ENCODE measurements at regions not wholly inside any gene's neighbourhood (a gene's known extent, or its start where the extent isn't known, plus 50 kb on each side); places are given as distances from the start of the nearest gene placed in this dataset.

DNA sequence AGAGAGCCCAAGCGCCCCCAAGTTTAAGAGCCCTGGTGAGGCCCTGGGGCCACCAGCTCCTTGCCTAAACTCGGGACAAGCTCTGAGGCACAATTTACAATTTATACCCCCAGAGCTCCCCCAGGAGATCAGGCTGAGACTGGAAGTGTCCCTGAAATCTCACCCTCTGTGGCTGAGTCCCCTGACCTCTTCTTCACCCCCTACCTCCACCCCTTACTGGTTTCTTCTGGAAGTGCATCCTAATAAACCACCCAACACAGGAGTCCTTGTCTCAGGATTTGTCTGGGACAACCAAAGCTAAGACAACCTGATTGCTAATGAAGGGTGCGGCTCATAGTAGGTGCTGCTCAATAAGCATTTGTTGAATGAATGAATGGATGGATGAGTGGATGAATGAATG is 206.4 kb downstream of the BCL11B start:
- Histone ChIP-seq H3K79me1 (ENCODE audit: low read length) (no peaks in the 10 kb centered on the region), H3K18ac (ENCODE audit: low read length) (no peak overlapping the region)

GRCh38 chr14:99066378-99066777 is 205.6 kb downstream of the BCL11B start:
- H3K23ac ChIP-seq (ENCODE audit: low read length) = no peak overlapping the region
- H2BK5ac ChIP-seq (ENCODE audit: low read depth, low read length, poor library complexity) = no peak overlapping the region
- no peak overlapping the region for H4K91ac ChIP-seq (ENCODE audit: low read depth, low read length)
- H4K8ac ChIP-seq (ENCODE audit: low read depth, low read length) = no peak overlapping the region
- no peaks in the 10 kb centered on the region for H3K27me3 ChIP-seq (ENCODE audit: insufficient read depth, low read length)
- no peaks in the 10 kb centered on the region for H3K4me1 ChIP-seq (ENCODE audit: control insufficient read depth in 1 of 2, insufficient read depth in 2 of 2, low read length in 2 of 2)
- H4K12ac ChIP-seq (ENCODE audit: low read depth, low read length) = no peak overlapping the region
- H2BK120ac ChIP-seq (ENCODE audit: insufficient read depth, low read length, poor library complexity) = no peak overlapping the region
- H3K18ac ChIP-seq (ENCODE audit: low read length) = no peak overlapping the region
- H3K79me2 ChIP-seq (ENCODE audit: control insufficient read depth, insufficient read depth, low read length, poor library complexity) = no peaks in the 10 kb centered on the region
- DNase-seq = no peak
- no CpG with 5 or more reads among the region's 23 CpGs for WGBS (ENCODE audit: extremely low coverage, insufficient coverage, insufficient read length)
- no peak overlapping the region for H3K27ac ChIP-seq (ENCODE audit: low read depth, low read length)
- H3K14ac ChIP-seq (ENCODE audit: low read length) = no peak overlapping the region
- no peaks in the 10 kb centered on the region for H3K36me3 ChIP-seq (ENCODE audit: control insufficient read depth in 1 of 2, insufficient read depth in 2 of 2, low read length in 2 of 2)
- H3K9me3 ChIP-seq (ENCODE audit: insufficient read depth, low read depth, low read length) = peaks cover 7% of the 10 kb centered on the region
- H2BK12ac ChIP-seq (ENCODE audit: low read length) = no peak overlapping the region
- no peak overlapping the region for H3K4me3 ChIP-seq (ENCODE audit: low read depth, low read length)
- no peak overlapping the region for H2AFZ ChIP-seq (ENCODE audit: insufficient read depth, low read length, poor library complexity)
- H3K4ac ChIP-seq (ENCODE audit: low read depth, low read length) = no peak overlapping the region
- H3K4me2 ChIP-seq (ENCODE audit: low read length) = no peak overlapping the region
- no peak overlapping the region for H3K9ac ChIP-seq (ENCODE audit: low read length)
- H2AK5ac ChIP-seq (ENCODE audit: low read length) = no peak overlapping the region
- H3K79me1 ChIP-seq (ENCODE audit: low read length) = no peaks in the 10 kb centered on the region

More for the DNA sequence above, 206.4 kb downstream of the BCL11B start:
- Histone ChIP-seq H3K4ac (ENCODE audit: low read depth, low read length) (no peak overlapping the region), H2AK5ac (ENCODE audit: low read length) (no peak overlapping the region), H2BK5ac (ENCODE audit: low read depth, low read length, poor library complexity) (no peak overlapping the region), H3K14ac (ENCODE audit: low read length) (no peak overlapping the region), H2BK120ac (ENCODE audit: insufficient read depth, low read length, poor library complexity) (no peak overlapping the region), H3K23ac (ENCODE audit: low read length) (no peak overlapping the region), H2BK12ac (ENCODE audit: low read length) (no peak overlapping the region), H2AFZ (ENCODE audit: insufficient read depth, low read length, poor library complexity) (no peak overlapping the region), H3K4me1 (ENCODE audit: control insufficient read depth in 1 of 2, insufficient read depth in 2 of 2, low read length in 2 of 2) (no peaks in the 10 kb centered on the region), H3K36me3 (ENCODE audit: control insufficient read depth in 1 of 2, insufficient read depth in 2 of 2, low read length in 2 of 2) (no peaks in the 10 kb centered on the region), H3K9me3 (ENCODE audit: insufficient read depth, low read depth, low read length) (peaks cover 5% of the 10 kb centered on the region), H3K4me2 (ENCODE audit: low read length) (no peak overlapping the region), H4K91ac (ENCODE audit: low read depth, low read length) (no peak overlapping the region), H3K9ac (ENCODE audit: low read length) (no peak overlapping the region), H4K12ac (ENCODE audit: low read depth, low read length) (no peak overlapping the region), H3K27me3 (ENCODE audit: insufficient read depth, low read length) (no peaks in the 10 kb centered on the region), H3K79me2 (ENCODE audit: control insufficient read depth, insufficient read depth, low read length, poor library complexity) (no peaks in the 10 kb centered on the region), H3K27ac (ENCODE audit: low read depth, low read length) (no peak overlapping the region), H4K8ac (ENCODE audit: low read depth, low read length) (no peak overlapping the region), H3K4me3 (ENCODE audit: low read depth, low read length) (no peak overlapping the region)
- WGBS (ENCODE audit: extremely low coverage, insufficient coverage, insufficient read length) = no CpG with 5 or more reads among the region's 3 CpGs
- no peak for DNase-seq

DNA sequence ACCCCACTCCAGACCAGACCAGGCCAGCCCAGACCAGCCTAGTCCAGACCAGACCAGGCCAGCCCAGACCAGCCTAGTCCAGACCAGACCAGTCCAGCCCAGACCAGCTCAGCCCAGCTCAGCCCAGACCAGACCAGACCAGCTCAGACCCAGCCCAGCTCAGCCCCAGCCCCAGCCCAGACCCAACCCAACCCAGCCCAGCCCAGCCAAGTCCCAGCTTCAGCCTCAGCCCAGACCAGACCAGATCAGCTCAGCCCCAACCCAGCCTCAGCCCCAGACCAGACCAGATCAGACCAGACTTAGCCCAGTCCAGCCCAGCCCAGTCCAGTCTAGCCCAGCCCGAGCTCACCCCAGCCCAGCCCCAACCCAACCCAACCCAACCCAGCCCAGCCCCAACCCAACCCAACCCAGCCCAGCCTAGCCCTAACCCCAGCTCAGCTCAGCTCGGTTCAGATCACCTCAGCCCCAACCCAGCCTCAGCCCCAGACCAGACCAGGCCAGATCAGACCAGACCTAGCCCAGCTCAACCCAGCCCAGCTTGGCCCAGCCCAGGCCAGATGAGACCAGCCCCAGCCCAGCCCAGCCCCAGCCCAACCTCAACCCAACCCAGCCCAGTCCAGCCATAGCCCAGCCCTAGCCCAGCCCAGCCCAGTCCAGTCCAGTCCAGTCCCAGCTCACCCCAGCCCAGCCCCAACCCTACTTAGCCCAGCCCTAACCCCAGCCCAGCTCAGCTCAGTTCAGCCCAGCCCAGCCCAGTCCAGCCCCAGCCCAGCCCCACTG is 204.7 kb downstream of the BCL11B start:
- H3K36me3 ChIP-seq (ENCODE audit: control insufficient read depth in 1 of 2, insufficient read depth in 2 of 2, low read length in 2 of 2) = no peaks in the 10 kb centered on the region
- no peak overlapping the region for H3K4me2 ChIP-seq (ENCODE audit: low read length)
- no peak overlapping the region for H4K8ac ChIP-seq (ENCODE audit: low read depth, low read length)
- no peak overlapping the region for H3K4me3 ChIP-seq (ENCODE audit: low read depth, low read length)
- H3K9me3 ChIP-seq (ENCODE audit: insufficient read depth, low read depth, low read length) = peaks cover 7% of the 10 kb centered on the region
- H3K23ac ChIP-seq (ENCODE audit: low read length) = no peak overlapping the region
- DNase-seq = no peak
- H2BK120ac ChIP-seq (ENCODE audit: insufficient read depth, low read length, poor library complexity) = no peak overlapping the region
- H2BK12ac ChIP-seq (ENCODE audit: low read length) = no peak overlapping the region
- H3K18ac ChIP-seq (ENCODE audit: low read length) = no peak overlapping the region
- H2AK5ac ChIP-seq (ENCODE audit: low read length) = no peak overlapping the region
- no peaks in the 10 kb centered on the region for H3K4me1 ChIP-seq (ENCODE audit: control insufficient read depth in 1 of 2, insufficient read depth in 2 of 2, low read length in 2 of 2)
- H4K91ac ChIP-seq (ENCODE audit: low read depth, low read length) = no peak overlapping the region
- H3K79me2 ChIP-seq (ENCODE audit: control insufficient read depth, insufficient read depth, low read length, poor library complexity) = no peaks in the 10 kb centered on the region
- H4K12ac ChIP-seq (ENCODE audit: low read depth, low read length) = no peak overlapping the region
- no peaks in the 10 kb centered on the region for H3K27me3 ChIP-seq (ENCODE audit: insufficient read depth, low read length)
- H3K9ac ChIP-seq (ENCODE audit: low read length) = no peak overlapping the region
- no peak overlapping the region for H2AFZ ChIP-seq (ENCODE audit: insufficient read depth, low read length, poor library complexity)
- no peaks in the 10 kb centered on the region for H3K79me1 ChIP-seq (ENCODE audit: low read length)
- H3K4ac ChIP-seq (ENCODE audit: low read depth, low read length) = no peak overlapping the region
- no CpG with 5 or more reads among the region's 2 CpGs for WGBS (ENCODE audit: extremely low coverage, insufficient coverage, insufficient read length)
- no peak overlapping the region for H3K27ac ChIP-seq (ENCODE audit: low read depth, low read length)
- no peak overlapping the region for H3K14ac ChIP-seq (ENCODE audit: low read length)
- no peak overlapping the region for H2BK5ac ChIP-seq (ENCODE audit: low read depth, low read length, poor library complexity)

DNA sequence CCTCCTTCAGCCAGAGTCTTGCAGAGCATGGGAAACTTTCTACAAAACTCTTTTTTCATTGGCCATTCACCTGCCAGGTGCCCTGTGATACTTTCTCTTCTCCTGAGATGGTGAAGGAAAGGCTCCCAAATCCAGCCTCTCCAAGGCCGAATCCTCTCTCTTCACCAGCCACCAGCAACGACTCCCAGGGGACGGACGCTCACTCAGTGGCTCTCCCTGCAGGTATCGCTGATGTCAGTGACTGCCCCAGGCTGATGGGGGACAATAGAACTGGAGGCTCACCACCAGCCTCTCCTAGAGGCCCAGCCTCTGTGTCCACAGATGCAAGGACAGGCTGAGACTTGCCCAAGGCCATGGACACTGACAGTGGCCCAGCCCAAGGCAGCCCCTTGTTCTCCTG is 204.1 kb downstream of the BCL11B start:
- H3K9me3 ChIP-seq (ENCODE audit: insufficient read depth, low read depth, low read length) = peaks cover 7% of the 10 kb centered on the region
- no peak overlapping the region for H4K91ac ChIP-seq (ENCODE audit: low read depth, low read length)
- WGBS (ENCODE audit: extremely low coverage, insufficient coverage, insufficient read length) = no CpG with 5 or more reads among the region's 5 CpGs
- H3K36me3 ChIP-seq (ENCODE audit: control insufficient read depth in 1 of 2, insufficient read depth in 2 of 2, low read length in 2 of 2) = no peaks in the 10 kb centered on the region
- no peak overlapping the region for H3K18ac ChIP-seq (ENCODE audit: low read length)
- H3K14ac ChIP-seq (ENCODE audit: low read length) = no peak overlapping the region
- H3K4me2 ChIP-seq (ENCODE audit: low read length) = no peak overlapping the region
- H3K79me1 ChIP-seq (ENCODE audit: low read length) = no peaks in the 10 kb centered on the region
- no peaks in the 10 kb centered on the region for H3K4me1 ChIP-seq (ENCODE audit: control insufficient read depth in 1 of 2, insufficient read depth in 2 of 2, low read length in 2 of 2)
- H2AK5ac ChIP-seq (ENCODE audit: low read length) = no peak overlapping the region
- no peak overlapping the region for H2BK120ac ChIP-seq (ENCODE audit: insufficient read depth, low read length, poor library complexity)
- H3K79me2 ChIP-seq (ENCODE audit: control insufficient read depth, insufficient read depth, low read length, poor library complexity) = no peaks in the 10 kb centered on the region
- H2BK5ac ChIP-seq (ENCODE audit: low read depth, low read length, poor library complexity) = no peak overlapping the region
- no peaks in the 10 kb centered on the region for H3K27me3 ChIP-seq (ENCODE audit: insufficient read depth, low read length)
- no peak overlapping the region for H3K27ac ChIP-seq (ENCODE audit: low read depth, low read length)
- H3K9ac ChIP-seq (ENCODE audit: low read length) = no peak overlapping the region
- H4K12ac ChIP-seq (ENCODE audit: low read depth, low read length) = no peak overlapping the region
- no peak for DNase-seq
- no peak overlapping the region for H3K4ac ChIP-seq (ENCODE audit: low read depth, low read length)
- H2BK12ac ChIP-seq (ENCODE audit: low read length) = no peak overlapping the region
- H2AFZ ChIP-seq (ENCODE audit: insufficient read depth, low read length, poor library complexity) = no peak overlapping the region
- H4K8ac ChIP-seq (ENCODE audit: low read depth, low read length) = no peak overlapping the region
- no peak overlapping the region for H3K23ac ChIP-seq (ENCODE audit: low read length)
- no peak overlapping the region for H3K4me3 ChIP-seq (ENCODE audit: low read depth, low read length)
